CD4-positive, alpha-beta memory T cell (primary cell): ENCODE measurements at regions not wholly inside any gene's neighbourhood (a gene's known extent, or its start where the extent isn't known, plus 50 kb on each side); places are given as distances from the start of the nearest gene placed in this dataset.

Experiments
- CTCF ChIA-PET: fragments of 350-600 bp; sonication (Branson Sonifier 250); formaldehyde crosslinking; loops from one replicate; lab custom pipeline; 2021; ENCODE audit warnings: inconsistent platforms; ENCODE audit not compliant: partially characterized antibody; lab: Charles Lee
- POLR2A ChIA-PET: fragments of 350-600 bp; sonication (Branson Sonifier 250); formaldehyde crosslinking; loops from one replicate; lab custom pipeline; 2021; ENCODE audit not compliant: partially characterized antibody; lab: Charles Lee
- DNase-seq, 5 donors: peaks; one replicate each; pipeline versions ENCODE4 v3.0.0 to v3.0.0-alpha.2; 2020 to 2022; ENCODE audit warnings: mixed read lengths in 1 of 5
- H3K27ac ChIP-seq: one replicate; pipeline ENCODE4 v1.7.0; 2013; ENCODE audit warnings: low read depth, low read length
- H3K27me3 ChIP-seq: 2 replicates; pipeline ENCODE4 v1.7.0; 2013; ENCODE audit warnings: mild to moderate bottlenecking, low read length, moderate library complexity; ENCODE audit not compliant: insufficient read depth
- H3K36me3 ChIP-seq: 2 replicates; pipeline ENCODE4 v1.7.0; 2013; ENCODE audit warnings: mild to moderate bottlenecking, low read length, moderate library complexity; ENCODE audit not compliant: insufficient read depth
- H3K4me1 ChIP-seq: 2 replicates; pipeline ENCODE4 v1.7.0; 2013; ENCODE audit warnings: mild to moderate bottlenecking, low read length, moderate library complexity; ENCODE audit not compliant: insufficient read depth
- H3K4me3 ChIP-seq, 2 donors: one replicate each; pipeline ENCODE4 v1.7.0; 2013; ENCODE audit warnings: low read length in 2 of 2, mild to moderate bottlenecking in 1 of 2
- H3K9me3 ChIP-seq, 2 donors: one replicate each; pipeline ENCODE4 v1.7.0; 2013; ENCODE audit warnings: low read length in 2 of 2, control low read depth in 1 of 2; ENCODE audit not compliant: control insufficient read depth in 1 of 2
- H3K27ac Mint-ChIP-seq, 7 donors: one replicate each; pipeline ENCODE4 v1.8.0; 2020 to 2021; ENCODE audit warnings: mixed read lengths in 7 of 7, mild to moderate bottlenecking in 6 of 7, inconsistent platforms in 3 of 7, moderate library complexity in 3 of 7
- H3K27me3 Mint-ChIP-seq, 2 donors: one replicate each; pipeline ENCODE4 v1.8.0; 2020 to 2021; ENCODE audit warnings: mixed read lengths in 2 of 2
- H3K36me3 Mint-ChIP-seq, 2 donors: one replicate each; pipeline ENCODE4 v1.8.0; 2020 to 2021; ENCODE audit warnings: mixed read lengths in 2 of 2, inconsistent platforms in 1 of 2, mild to moderate bottlenecking in 1 of 2
- H3K4me1 Mint-ChIP-seq, 4 donors: one replicate each; pipeline ENCODE4 v1.8.0; 2020 to 2021; ENCODE audit warnings: mixed read lengths in 4 of 4, mild to moderate bottlenecking in 1 of 4
- H3K4me3 Mint-ChIP-seq, 8 donors: one replicate each; pipeline ENCODE4 v1.8.0; 2020 to 2021; ENCODE audit warnings: mixed read lengths in 8 of 8, mild to moderate bottlenecking in 7 of 8, moderate library complexity in 6 of 8, inconsistent platforms in 3 of 8
- H3K9me3 Mint-ChIP-seq, 8 donors: one replicate each; pipeline ENCODE4 v1.8.0; 2020 to 2021; ENCODE audit warnings: mixed read lengths in 8 of 8, mild to moderate bottlenecking in 5 of 8, inconsistent platforms in 3 of 8, moderate library complexity in 1 of 8
- intact Hi-C: fragments of 100-400 bp; cut with micrococcal nuclease; formaldehyde crosslinking; loops from one replicate; pipeline ENCODE4 v1.15.1; 2023

DNA sequence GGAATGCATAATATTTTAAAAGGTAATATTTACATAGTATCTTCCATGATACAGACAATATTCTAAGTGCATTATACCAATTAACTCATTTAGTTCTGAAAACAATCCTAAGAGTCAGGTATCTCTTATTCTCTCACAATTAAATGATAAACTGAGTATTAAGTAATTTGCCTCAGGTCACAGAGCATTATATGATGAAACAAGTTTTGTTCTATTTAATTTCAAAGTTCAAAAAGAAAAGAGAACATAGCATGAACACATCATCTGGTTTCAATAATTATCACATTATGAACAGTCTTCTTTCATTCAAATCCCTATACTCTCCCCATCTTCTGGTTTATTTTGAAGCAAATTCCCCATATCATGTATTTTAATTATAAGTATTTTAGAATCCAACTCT lies 927.5 kb downstream of the ADGRL2 start:
- H3K27ac Mint-ChIP-seq: no peak overlapping the region

DNA sequence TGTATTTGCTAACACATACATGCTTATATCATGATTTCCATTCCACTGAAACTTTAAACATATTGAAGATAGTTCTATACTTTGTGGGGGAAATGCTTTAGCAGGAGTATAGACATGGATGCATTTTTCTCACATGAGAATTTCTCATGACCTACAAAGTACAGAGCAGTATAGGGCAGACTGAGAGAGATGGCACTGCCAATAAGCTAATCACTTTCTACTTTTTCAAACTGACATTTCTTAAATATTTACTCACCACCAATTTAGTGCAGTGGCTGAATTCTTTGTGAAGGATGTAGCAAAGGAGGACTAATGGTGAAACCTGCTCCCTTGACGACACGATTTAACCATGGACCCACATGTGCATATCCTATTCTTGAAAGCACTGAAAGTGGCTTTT lies 923.5 kb downstream of the ADGRL2 start:
- Histone ChIP-seq H3K4me3 (no peak overlapping the region), H3K4me1 (no peaks in the 10 kb centered on the region), H3K27me3 (no peaks in the 10 kb centered on the region), H3K27ac (no peak overlapping the region), H3K9me3 (no peaks in the 10 kb centered on the region), H3K36me3 (no peaks in the 10 kb centered on the region)
- Mint-ChIP-seq H3K27ac (no peak overlapping the region), H3K4me1 (no peaks in the 10 kb centered on the region), H3K36me3 (no peaks in the 10 kb centered on the region), H3K9me3 (peaks cover 0 to 10% (median 3%) of the 10 kb centered on the region in 8 donors), H3K27me3 (no peaks in the 10 kb centered on the region), H3K4me3 (no peak overlapping the region)
- no peak for DNase-seq
- intact Hi-C loops: no loop called here
- ChIA-PET POLR2A (no interaction called here), CTCF (no interaction called here)

More for the DNA sequence above, 927.5 kb downstream of the ADGRL2 start:
- Mint-ChIP-seq H3K36me3 (no peaks in the 10 kb centered on the region), H3K4me1 (no peaks in the 10 kb centered on the region), H3K4me3 (no peak overlapping the region), H3K9me3 (peaks cover 0 to 22% (median 15%) of the 10 kb centered on the region in 8 donors), H3K27me3 (no peaks in the 10 kb centered on the region)
- no peak for DNase-seq
- H3K4me3 ChIP-seq: no peak overlapping the region
- intact Hi-C loops: no loop called here
- POLR2A ChIA-PET: no interaction called here
- no peaks in the 10 kb centered on the region for H3K4me1 ChIP-seq
- H3K36me3 ChIP-seq: no peaks in the 10 kb centered on the region
- H3K9me3 ChIP-seq: no peaks in the 10 kb centered on the region
- no peak overlapping the region for H3K27ac ChIP-seq
- CTCF ChIA-PET: no interaction called here
- H3K27me3 ChIP-seq: no peaks in the 10 kb centered on the region

DNA sequence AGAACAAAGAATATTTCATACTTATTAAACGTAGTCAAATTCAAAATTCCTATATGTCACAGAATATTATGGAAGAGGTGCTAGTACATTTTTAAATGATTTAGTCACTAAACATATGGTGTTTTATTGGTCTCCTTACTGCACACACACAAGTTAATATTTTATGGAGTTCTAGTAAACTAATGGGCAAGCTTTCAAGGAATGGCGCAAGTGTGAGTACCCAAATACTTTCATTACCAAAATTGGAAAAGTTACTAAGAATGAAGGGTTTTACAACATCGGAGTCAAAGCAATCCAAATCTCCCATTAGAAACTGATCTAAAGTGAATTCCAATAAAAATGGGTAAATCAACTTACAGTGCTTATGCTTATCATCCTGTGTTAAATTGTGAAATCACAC lies 921.9 kb downstream of the ADGRL2 start:
- Mint-ChIP-seq H3K4me1 (no peaks in the 10 kb centered on the region), H3K9me3 (peaks cover 0 to 10% (median 3%) of the 10 kb centered on the region in 8 donors), H3K27me3 (no peaks in the 10 kb centered on the region), H3K36me3 (no peaks in the 10 kb centered on the region), H3K27ac (no peak overlapping the region), H3K4me3 (no peak overlapping the region)
- no peak overlapping the region for H3K27ac ChIP-seq
- H3K9me3 ChIP-seq: no peaks in the 10 kb centered on the region
- no peaks in the 10 kb centered on the region for H3K36me3 ChIP-seq
- intact Hi-C loops: no loop called here
- H3K4me1 ChIP-seq: no peaks in the 10 kb centered on the region
- CTCF ChIA-PET: no interaction called here
- H3K4me3 ChIP-seq: no peak overlapping the region
- POLR2A ChIA-PET: no interaction called here
- H3K27me3 ChIP-seq: no peaks in the 10 kb centered on the region
- no peak for DNase-seq

DNA sequence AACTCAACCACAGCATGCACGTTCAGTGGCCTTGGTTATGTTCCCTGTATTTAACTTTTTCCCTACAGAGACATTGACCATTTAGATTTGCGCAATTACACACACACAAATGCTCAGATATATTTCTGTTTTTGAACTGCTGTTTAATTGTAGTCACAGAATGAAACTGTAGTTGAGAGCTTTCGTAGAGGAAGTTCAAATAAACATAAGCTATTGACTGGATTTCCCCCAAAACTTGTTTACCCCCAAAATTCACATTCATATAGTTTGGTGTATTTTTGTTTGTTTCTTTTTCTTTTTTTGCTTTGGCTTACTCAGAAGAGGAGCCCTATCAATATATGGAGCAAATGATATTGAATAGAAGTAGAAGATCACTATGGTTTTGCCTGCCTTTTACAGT lies 921.0 kb downstream of the ADGRL2 start:
- CTCF ChIA-PET: no interaction called here
- no peak for DNase-seq
- no peaks in the 10 kb centered on the region for H3K4me1 ChIP-seq

DNA sequence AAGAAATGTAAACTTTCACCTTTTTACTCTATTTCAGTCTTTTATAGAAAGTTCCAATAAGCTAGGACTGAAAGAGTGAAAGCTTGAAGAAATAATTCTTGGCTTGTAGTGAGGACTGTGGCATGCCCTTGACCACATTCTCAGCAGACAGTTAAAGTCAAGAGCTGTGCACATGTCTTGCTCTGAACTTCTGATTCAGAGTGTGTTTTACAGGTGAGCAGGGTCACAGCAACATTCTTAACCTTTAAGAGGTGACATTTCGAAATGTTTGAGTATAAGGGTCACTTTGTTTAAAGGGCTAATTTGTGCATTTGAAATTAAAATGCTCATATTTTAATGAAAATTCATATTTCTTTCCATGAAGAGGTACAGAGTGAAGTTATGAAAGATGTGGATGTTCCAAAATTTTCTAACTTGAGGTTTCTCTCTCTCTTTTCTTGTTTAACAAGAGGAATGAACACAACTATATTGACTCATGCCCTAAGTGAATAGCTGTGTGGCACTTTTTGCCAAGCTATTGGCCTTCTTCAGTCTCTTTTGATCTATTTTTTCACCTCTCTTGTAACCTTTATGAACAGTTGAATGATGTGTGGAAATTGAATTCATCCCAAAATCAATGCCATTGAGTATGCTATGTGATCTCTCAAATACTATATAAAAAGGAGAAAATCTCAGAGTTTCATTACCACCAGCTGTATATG lies 918.1 kb downstream of the ADGRL2 start:
- ChIA-PET POLR2A (no interaction called here), CTCF (no interaction called here)
- H3K27me3 ChIP-seq: no peaks in the 10 kb centered on the region
- Mint-ChIP-seq H3K27me3 (no peaks in the 10 kb centered on the region), H3K9me3 (peaks cover 0 to 12% (median 2%) of the 10 kb centered on the region in 8 donors), H3K4me3 (no peak overlapping the region), H3K27ac (no peak overlapping the region), H3K36me3 (no peaks in the 10 kb centered on the region), H3K4me1 (no peaks in the 10 kb centered on the region)
- H3K27ac ChIP-seq: no peak overlapping the region
- H3K36me3 ChIP-seq: no peaks in the 10 kb centered on the region
- DNase-seq: no peak
- no peaks in the 10 kb centered on the region for H3K4me1 ChIP-seq
- no peak overlapping the region for H3K4me3 ChIP-seq
- no peaks in the 10 kb centered on the region for H3K9me3 ChIP-seq
- intact Hi-C loops: no loop called here

More for the DNA sequence above, 921.0 kb downstream of the ADGRL2 start:
- Mint-ChIP-seq H3K27ac (no peak overlapping the region), H3K4me1 (no peaks in the 10 kb centered on the region), H3K4me3 (no peak overlapping the region), H3K27me3 (no peaks in the 10 kb centered on the region), H3K9me3 (peaks cover 0 to 10% (median 3%) of the 10 kb centered on the region in 8 donors), H3K36me3 (no peaks in the 10 kb centered on the region)
- POLR2A ChIA-PET: no interaction called here
- intact Hi-C loops: no loop called here
- Histone ChIP-seq H3K36me3 (no peaks in the 10 kb centered on the region), H3K9me3 (no peaks in the 10 kb centered on the region), H3K4me3 (no peak overlapping the region), H3K27ac (no peak overlapping the region), H3K27me3 (no peaks in the 10 kb centered on the region)

DNA sequence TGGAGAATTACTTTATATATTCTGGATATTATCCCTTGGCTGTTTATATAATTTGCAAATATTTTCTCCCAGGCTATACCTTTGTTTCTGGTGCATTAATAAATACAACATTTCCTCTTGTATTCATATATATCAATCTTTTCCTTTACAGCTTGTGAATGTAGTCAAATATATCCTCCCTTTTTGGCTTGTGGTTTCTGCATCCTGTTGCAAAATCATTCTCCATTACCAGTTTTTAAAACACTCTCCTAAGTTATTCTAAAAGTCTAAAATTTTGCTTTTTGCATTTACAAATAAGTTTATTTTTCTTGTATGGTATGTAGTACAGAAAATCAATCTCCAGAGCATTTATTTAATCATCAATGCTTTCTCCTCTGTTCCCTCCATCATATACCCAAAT lies 909.4 kb downstream of the ADGRL2 start:
- H3K4me1 Mint-ChIP-seq: no peaks in the 10 kb centered on the region
- Histone ChIP-seq H3K4me3 (no peak overlapping the region), H3K27me3 (no peaks in the 10 kb centered on the region), H3K4me1 (no peaks in the 10 kb centered on the region), H3K27ac (no peak overlapping the region), H3K36me3 (no peaks in the 10 kb centered on the region), H3K9me3 (no peaks in the 10 kb centered on the region)
- no peak overlapping the region for H3K4me3 Mint-ChIP-seq
- DNase-seq: no peak
- ChIA-PET CTCF (no interaction called here), POLR2A (no interaction called here)
- intact Hi-C loops: no loop called here
- H3K9me3 Mint-ChIP-seq: peaks cover 0 to 13% (median 0%) of the 10 kb centered on the region in 8 donors
- no peaks in the 10 kb centered on the region for H3K27me3 Mint-ChIP-seq
- no peaks in the 10 kb centered on the region for H3K36me3 Mint-ChIP-seq
- H3K27ac Mint-ChIP-seq: no peak overlapping the region

DNA sequence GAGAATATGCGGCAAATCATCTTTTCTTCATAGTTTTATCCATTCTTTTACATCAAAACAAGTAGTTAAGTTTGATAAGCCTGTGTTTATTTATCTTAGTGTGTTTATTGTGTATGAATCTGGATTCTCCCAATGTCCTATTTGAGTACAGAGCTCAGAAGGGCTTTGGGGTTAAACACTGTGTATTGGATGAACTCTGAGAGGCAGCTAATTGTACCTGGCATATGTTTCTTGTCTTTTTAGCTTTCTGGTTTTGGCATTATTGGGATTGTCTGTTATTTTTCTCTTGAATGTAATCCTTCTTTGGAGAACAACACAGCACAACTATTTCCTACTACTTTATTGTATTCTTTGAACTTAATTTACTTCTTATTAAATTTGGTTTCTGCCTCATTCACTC lies 906.9 kb downstream of the ADGRL2 start:
- ChIA-PET CTCF (no interaction called here), POLR2A (no interaction called here)
- H3K27ac ChIP-seq: no peak overlapping the region
- H3K27me3 ChIP-seq: no peaks in the 10 kb centered on the region
- intact Hi-C loops: no loop called here
- DNase-seq: no peak
- Mint-ChIP-seq H3K27ac (no peak overlapping the region), H3K27me3 (no peaks in the 10 kb centered on the region), H3K4me3 (no peak overlapping the region), H3K9me3 (peaks cover 0 to 2% (median 0%) of the 10 kb centered on the region in 8 donors), H3K36me3 (no peaks in the 10 kb centered on the region), H3K4me1 (no peaks in the 10 kb centered on the region)
- H3K9me3 ChIP-seq: no peaks in the 10 kb centered on the region
- H3K4me1 ChIP-seq: no peaks in the 10 kb centered on the region
- H3K4me3 ChIP-seq: no peak overlapping the region
- H3K36me3 ChIP-seq: no peaks in the 10 kb centered on the region
